ENCODE measurements at regions not wholly inside any gene's neighbourhood (a gene's known extent, or its start where the extent isn't known, plus 50 kb on each side); places are given as distances from the start of the nearest gene placed in this dataset.

DNA sequence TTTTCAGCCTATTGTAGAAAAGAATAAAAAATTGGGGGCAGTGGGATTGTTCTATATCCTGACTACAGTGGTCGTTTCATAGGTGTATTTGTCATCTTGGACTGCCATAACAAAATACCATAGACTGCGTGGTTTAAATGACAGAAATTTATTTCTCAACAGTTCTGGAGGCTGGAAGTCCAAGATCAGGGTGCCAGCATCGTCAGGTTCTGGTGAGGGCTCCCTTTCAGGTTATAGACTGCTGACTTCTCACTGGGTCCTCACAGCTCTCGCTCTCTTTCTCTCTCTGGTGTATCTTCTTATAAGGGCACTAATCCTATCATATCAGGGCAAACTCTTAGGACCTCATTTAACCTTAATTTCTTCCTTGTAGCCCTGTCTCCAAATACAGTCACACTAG lies 356.7 kb upstream of the TRPC7 start:
- Histone ChIP-seq H3K27ac (no peak overlapping the region), H3K27me3 (no peaks in the 10 kb centered on the region), H3K4me3 (no peak overlapping the region), H3K36me3 (no peaks in the 10 kb centered on the region), H3K4me1 (no peaks in the 10 kb centered on the region), H3K9me3 (no peaks in the 10 kb centered on the region)
- TF ChIP-seq, protein P1, sequence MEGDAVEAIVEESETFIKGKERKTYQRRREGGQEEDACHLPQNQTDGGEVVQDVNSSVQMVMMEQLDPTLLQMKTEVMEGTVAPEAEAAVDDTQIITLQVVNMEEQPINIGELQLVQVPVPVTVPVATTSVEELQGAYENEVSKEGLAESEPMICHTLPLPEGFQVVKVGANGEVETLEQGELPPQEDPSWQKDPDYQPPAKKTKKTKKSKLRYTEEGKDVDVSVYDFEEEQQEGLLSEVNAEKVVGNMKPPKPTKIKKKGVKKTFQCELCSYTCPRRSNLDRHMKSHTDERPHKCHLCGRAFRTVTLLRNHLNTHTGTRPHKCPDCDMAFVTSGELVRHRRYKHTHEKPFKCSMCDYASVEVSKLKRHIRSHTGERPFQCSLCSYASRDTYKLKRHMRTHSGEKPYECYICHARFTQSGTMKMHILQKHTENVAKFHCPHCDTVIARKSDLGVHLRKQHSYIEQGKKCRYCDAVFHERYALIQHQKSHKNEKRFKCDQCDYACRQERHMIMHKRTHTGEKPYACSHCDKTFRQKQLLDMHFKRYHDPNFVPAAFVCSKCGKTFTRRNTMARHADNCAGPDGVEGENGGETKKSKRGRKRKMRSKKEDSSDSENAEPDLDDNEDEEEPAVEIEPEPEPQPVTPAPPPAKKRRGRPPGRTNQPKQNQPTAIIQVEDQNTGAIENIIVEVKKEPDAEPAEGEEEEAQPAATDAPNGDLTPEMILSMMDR (IDR thresholded peaks at IDR 0.05), result no peak
- TF ChIP-seq POLR2A (IDR thresholded peaks at IDR 0.05) (no peak), EP300 (IDR thresholded peaks at IDR 0.05) (no peak), POLR2AphosphoS5 (IDR thresholded peaks at IDR 0.05) (no peak)
- 78% methylated on average over 4 of the region's 4 CpGs for WGBS
- DNase-seq (ENCODE audit: low spot score in 2 of 2), result no peak

DNA sequence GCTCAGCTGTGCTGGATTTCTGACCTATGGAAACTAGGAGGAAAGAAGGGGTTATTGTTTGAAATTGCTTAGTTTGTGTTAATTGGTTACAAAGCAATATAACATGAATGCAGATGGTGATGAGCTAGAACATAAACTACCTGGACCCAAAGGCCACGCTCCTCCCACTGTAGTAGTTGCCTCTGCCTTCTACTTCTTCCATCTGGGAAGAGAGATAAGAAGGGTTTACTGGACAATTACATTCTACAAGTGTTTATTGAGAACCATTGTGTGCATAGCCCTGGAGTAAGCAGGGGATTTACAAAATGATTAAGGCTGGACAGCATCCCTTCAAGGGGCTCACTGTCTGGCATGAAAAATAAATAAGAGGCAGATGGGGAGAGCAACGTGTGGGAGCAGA lies 355.3 kb upstream of the TRPC7 start:
- no peaks in the 10 kb centered on the region for H3K27me3 ChIP-seq
- H3K36me3 ChIP-seq, result no peaks in the 10 kb centered on the region
- DNase-seq (ENCODE audit: low spot score in 2 of 2), result no peak
- H3K27ac ChIP-seq, result no peak overlapping the region
- no peak overlapping the region for H3K4me3 ChIP-seq
- H3K4me1 ChIP-seq, result no peaks in the 10 kb centered on the region
- WGBS, result 69% methylated on average over 2 of the region's 2 CpGs
- TF ChIP-seq POLR2AphosphoS5 (IDR thresholded peaks at IDR 0.05), result no peak
- TF ChIP-seq EP300 (IDR thresholded peaks at IDR 0.05), result no peak
- TF ChIP-seq POLR2A (IDR thresholded peaks at IDR 0.05), result no peak
- TF ChIP-seq, protein P1 (IDR thresholded peaks at IDR 0.05), result no peak
- H3K9me3 ChIP-seq, result no peaks in the 10 kb centered on the region

DNA sequence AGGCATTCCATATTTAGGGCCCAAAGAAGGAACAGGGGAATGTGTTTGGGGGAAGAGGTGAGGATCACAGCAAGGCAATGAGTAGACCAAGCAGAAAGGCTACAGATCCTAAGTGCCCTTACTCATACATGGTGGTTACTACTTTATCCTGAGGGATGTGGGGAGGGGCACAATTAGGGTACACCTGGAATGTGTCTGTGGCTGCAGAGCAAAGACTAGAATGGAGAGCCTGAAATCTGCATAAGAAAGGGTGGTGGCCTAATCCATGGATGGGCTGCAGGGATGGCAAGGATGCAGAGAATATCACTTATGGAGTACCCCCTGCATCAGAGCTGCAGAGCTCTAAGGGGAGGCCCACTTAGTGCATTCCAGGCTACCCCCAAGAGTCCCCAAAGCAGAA lies 352.6 kb upstream of the TRPC7 start:
- no peaks in the 10 kb centered on the region for H3K9me3 ChIP-seq
- TF ChIP-seq, protein P1 (IDR thresholded peaks at IDR 0.05), result no peak
- no peak for TF ChIP-seq EP300 (IDR thresholded peaks at IDR 0.05)
- TF ChIP-seq POLR2AphosphoS5 (IDR thresholded peaks at IDR 0.05), result no peak
- no peak for TF ChIP-seq POLR2A (IDR thresholded peaks at IDR 0.05)

DNA sequence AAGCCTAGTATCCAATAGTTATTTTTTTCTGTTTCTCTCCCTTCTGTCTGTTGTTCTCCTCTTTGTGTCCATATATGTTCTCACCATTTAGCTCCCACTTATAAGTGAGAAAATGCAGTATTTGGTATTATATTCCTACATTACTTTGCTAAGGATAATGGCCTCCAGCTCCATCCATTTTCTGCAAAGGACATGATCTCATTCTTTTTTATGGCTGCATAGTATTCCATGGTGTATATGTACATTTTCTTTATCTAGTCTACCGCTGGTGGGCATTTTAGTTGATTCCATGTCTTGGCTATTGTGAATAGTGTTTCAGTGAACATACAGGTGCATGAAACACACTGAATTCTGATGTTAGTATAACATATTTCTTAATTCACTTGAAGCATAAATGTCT lies 348.9 kb upstream of the TRPC7 start:
- Histone ChIP-seq H3K4me1 (no peaks in the 10 kb centered on the region), H3K9me3 (no peaks in the 10 kb centered on the region), H3K27ac (no peak overlapping the region), H3K4me3 (no peak overlapping the region), H3K27me3 (no peaks in the 10 kb centered on the region), H3K36me3 (no peaks in the 10 kb centered on the region)
- 98% methylated on average over 1 of the region's 1 CpG for WGBS
- TF ChIP-seq, protein P1 (IDR thresholded peaks at IDR 0.05), result no peak
- TF ChIP-seq POLR2AphosphoS5 (IDR thresholded peaks at IDR 0.05) (no peak), EP300 (IDR thresholded peaks at IDR 0.05) (no peak), POLR2A (IDR thresholded peaks at IDR 0.05) (no peak)
- DNase-seq (ENCODE audit: low spot score in 2 of 2), result no peak

More for the DNA sequence above, 352.6 kb upstream of the TRPC7 start:
- Histone ChIP-seq H3K36me3 (no peaks in the 10 kb centered on the region), H3K27me3 (no peaks in the 10 kb centered on the region), H3K4me1 (no peaks in the 10 kb centered on the region), H3K27ac (no peak overlapping the region), H3K4me3 (no peak overlapping the region)
- no peak for DNase-seq (ENCODE audit: low spot score in 2 of 2)

DNA sequence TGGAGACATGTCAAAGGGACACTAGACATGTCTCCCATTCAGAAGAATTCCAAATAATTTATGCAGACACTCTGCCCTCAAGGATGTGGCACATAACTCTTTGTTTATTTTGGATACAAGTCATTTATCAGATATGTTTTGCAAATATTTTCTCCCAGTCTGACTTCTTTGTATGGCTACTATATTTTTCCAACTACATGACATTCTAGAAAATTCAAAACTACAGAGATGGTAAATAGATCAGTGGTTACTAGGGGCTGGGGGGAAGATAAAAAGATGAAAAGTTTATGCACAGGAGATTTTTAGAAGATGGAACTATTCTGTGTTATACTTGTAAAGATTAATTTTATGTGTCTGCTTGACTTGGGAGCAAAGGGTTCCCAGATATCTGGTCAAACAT lies 347.3 kb upstream of the TRPC7 start:
- H3K27ac ChIP-seq, result no peak overlapping the region
- no peaks in the 10 kb centered on the region for H3K36me3 ChIP-seq
- DNase-seq (ENCODE audit: low spot score in 2 of 2), result no peak
- no peak for TF ChIP-seq POLR2AphosphoS5 (IDR thresholded peaks at IDR 0.05)
- no peak for TF ChIP-seq POLR2A (IDR thresholded peaks at IDR 0.05)
- TF ChIP-seq, protein P1 (IDR thresholded peaks at IDR 0.05), result no peak
- no peak for TF ChIP-seq EP300 (IDR thresholded peaks at IDR 0.05)
- no peak overlapping the region for H3K4me3 ChIP-seq
- no peaks in the 10 kb centered on the region for H3K27me3 ChIP-seq
- H3K4me1 ChIP-seq, result no peaks in the 10 kb centered on the region
- no peaks in the 10 kb centered on the region for H3K9me3 ChIP-seq
